Ishikawa (cell line): ENCODE measurements at regions not wholly inside any gene's neighbourhood (a gene's known extent, or its start where the extent isn't known, plus 50 kb on each side); places are given as distances from the start of the nearest gene placed in this dataset.

Source experiments
- EP300 ChIP-seq: IDR thresholded peaks from 2 replicates; pipeline ENCODE4 v1.6.1; 2012; ENCODE audit warnings: borderline replicate concordance
- MAX ChIP-seq: IDR thresholded peaks from 2 replicates; pipeline ENCODE4 v1.6.1; 2012
- RAD21 ChIP-seq: IDR thresholded peaks from 2 replicates; pipeline ENCODE4 v1.6.1; 2012; ENCODE audit warnings: low read depth
- TAF1 ChIP-seq: IDR thresholded peaks from 2 replicates; pipeline ENCODE4 v1.6.1; 2012; ENCODE audit warnings: low read depth, mild to moderate bottlenecking
- ZBTB7A ChIP-seq: IDR thresholded peaks from 2 replicates; pipeline ENCODE4 v1.6.1; 2012; ENCODE audit warnings: low read depth

GRCh38 chr3:187995667-187996066 lies 158.3 kb upstream of the LPP start:
- TF ChIP-seq EP300 (no peak), MAX (no peak), RAD21 (no peak), ZBTB7A (no peak), TAF1 (no peak)
